Globus pallidus (tissue), 1 donor: ENCODE measurements at regions not wholly inside any gene's neighbourhood (a gene's known extent, or its start where the extent isn't known, plus 50 kb on each side); places are given as distances from the start of the nearest gene placed in this dataset.

Source experiments
- DNase-seq: peaks from one replicate; pipeline ENCODE4 v3.0.0-alpha.2; 2015; ENCODE audit warnings: low spot score

DNA sequence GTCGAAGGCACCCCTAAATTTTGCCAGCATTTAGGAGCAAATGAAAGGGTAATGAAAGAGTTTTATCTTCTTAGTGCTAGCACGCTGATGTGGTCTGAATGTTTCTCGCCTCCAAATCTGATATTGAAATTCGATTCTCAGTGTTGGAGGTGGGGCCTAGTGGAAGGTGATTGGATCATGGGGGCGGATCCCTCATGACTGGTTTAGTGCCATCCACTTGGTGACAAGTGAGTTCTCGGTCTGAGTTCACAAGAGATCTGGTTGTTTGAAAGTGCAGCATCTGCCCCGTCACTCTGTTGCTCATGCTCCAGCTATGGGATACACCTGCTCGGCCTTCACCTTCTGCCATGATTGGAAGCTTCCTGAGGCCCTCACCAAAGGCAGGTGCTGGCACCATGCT, 75.1 kb upstream of the ZBTB40 start:
- DNase-seq: no peak

DNA sequence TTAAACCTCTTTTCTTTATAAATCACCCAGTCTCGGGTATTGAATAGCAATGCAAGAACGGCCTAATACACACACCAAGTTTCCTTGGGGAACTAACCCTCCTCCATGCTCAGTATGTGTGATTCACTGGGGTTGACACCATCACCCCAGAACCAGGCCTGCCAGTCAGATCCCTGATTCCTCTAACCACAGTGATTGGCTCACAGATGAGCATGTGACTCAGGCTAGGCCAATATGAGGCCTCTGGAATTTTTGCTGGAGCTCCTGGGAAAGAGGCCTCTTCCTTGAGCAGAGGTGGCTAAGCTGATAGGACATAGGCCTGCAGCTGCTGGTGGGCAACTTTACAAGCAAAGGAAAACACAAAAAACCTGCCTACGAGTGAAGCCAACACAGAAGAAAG, 74.7 kb upstream of the ZBTB40 start:
- no peak for DNase-seq

DNA sequence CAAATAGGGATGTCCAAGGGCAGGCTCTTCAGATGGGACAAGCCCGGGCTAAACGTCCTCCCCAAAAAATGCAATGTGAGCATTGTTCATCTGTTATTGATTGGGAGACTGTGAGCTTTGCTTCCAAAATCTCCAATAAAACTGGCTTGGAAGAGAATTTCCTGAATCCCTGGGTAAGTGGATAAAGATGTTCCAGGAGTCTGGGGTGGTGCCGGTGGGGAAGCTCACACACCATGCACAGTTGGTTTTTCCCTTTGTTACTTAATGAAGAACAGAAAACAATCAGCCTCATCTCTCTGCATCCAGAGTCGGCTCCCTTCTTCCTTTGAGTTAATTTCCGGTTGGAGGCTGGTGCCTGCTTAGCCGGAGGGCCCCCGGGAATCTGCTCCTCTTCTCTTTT, 72.1 kb upstream of the ZBTB40 start:
- DNase-seq: no peak

DNA sequence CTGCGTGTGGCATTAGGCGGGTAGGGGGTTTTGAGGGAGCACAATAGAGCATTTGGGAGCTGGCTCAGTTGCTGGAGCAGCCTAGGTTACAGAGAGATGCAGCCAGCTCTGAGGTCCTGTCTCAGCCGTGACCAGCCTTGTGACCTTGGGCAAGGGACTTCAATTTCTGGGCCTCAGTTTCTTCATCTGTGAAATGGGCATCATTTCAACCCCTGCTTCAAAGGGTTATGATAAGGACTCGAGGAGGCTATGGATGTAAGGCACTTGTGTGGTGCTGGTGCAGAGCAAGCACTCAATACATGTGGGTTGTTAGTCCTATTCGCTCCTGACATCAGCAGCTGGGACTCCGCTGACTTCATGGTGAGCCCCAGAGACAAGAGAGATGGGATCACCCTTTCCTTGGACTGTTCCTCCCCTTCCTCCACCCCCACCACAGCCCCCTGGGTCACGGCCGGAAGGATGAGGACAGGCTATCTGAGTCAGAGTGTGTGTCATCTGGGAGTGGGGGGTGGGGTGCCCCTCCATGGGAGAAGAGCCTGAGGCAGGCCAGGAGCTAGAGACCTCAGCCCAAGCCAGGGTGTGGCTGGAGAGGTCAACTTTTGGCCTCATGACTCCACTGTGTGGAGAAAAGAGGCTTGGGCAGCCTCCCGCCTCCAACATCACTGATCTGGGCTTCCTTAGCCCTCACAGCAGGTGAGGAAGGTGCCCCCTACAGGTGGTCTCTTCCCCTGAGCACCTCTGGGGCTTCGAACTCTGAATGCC, 71.4 kb upstream of the ZBTB40 start:
- no peak for DNase-seq

DNA sequence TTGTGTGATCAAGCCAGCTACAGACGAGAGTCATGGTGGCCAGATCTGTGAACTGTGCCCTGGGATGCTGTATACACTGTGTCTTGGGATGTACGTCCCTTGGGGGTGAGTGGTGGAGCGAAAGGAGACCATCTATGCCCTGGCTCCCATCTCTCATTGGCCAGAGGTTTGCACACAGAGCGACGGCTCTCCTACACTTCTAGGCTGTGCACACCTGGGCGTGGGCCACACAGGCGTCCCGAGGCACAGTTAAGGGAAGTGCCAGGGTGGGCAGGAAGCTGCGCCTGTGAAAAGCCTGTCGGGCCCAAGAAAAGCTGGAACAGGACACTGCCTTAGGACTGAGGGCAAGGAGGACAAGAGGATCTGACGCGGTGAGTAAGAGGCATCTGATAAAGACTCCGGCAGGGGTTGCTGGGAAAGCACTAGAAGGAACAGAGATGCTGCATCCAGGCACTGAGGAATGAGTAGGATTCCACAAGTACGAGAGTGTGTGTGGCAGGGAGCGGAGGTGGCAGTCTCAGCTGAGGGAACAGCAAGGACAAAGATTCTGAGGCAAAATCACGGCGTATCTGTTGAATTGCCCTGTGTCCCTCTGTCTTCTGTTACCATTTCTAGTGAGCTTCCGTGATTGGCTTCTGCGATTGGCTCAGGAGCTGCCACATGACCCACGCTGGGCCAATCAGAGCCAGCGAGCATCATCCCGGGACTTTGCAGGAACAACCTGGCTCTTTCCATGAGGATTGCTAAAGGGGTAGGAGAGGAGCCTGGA, 67.9 kb upstream of the ZBTB40 start:
- no peak for DNase-seq

DNA sequence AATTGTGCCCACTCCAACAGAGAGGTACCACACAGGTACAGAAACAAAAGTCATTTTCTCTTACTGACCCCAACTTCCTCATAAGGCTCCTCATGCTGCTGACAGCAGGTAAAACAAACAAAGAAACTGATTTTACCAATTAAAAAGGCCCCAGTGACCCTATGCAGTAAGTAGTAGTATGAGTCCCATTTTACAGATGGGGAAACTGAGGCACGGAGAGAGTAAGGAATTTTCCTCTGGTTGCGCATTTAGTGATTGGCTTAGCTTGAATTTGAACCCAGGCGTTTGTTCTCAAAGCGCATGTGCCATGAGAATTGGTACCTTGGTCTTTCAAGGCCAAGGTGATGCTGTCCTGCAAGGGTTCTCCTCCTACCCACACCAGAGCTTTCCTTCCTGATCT, 66.1 kb upstream of the ZBTB40 start:
- DNase-seq: no peak

DNA sequence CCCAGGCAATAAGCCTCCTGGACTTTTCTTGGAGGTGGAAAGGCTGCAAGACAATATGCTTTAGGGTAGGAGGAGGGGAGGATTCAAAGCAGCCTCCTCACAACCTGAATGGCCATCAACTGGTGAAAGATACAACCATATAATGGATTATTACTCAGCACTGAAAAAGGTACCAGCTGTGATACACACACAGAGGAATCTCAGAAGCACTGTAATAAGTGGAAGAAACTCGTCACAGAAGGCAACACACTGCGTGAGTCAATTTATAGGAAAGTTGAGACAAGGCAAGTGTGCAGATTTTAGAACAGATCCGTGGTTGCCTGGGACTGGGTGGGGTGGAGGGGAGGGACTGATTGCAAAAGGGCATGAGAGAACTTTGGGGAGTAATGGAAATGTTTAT, 64.9 kb upstream of the ZBTB40 start:
- DNase-seq: no peak

DNA sequence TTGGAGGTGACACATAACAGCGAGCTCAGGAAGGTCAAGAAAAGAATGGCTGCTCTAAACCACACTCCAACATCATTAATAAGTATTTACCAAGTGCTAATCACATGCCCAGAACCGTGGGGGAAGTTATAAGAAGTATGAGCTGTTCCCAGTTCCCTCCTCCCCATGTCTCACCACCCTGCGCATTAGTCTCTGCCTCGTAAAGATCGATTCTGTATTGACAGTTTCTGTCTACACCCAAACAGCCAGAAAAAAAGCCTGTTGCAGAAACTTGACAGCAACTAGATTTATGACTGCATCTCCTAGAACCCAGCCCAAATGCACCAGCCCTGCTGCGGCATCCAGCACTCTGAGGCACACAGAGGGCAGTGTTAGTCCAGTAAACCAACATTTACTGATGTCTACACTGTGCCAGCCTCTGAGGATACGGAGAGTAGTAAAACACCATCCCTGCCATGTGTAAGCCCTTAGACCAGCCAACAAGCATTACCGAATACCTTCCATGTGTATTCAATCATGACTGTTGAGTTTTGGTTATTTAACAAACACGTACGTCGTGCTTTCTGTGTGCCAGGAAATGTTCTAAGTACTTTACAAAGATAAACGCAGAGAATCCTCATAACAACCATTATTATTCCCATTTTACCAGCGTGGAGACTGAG, 63.6 kb upstream of the ZBTB40 start:
- DNase-seq: no peak

DNA sequence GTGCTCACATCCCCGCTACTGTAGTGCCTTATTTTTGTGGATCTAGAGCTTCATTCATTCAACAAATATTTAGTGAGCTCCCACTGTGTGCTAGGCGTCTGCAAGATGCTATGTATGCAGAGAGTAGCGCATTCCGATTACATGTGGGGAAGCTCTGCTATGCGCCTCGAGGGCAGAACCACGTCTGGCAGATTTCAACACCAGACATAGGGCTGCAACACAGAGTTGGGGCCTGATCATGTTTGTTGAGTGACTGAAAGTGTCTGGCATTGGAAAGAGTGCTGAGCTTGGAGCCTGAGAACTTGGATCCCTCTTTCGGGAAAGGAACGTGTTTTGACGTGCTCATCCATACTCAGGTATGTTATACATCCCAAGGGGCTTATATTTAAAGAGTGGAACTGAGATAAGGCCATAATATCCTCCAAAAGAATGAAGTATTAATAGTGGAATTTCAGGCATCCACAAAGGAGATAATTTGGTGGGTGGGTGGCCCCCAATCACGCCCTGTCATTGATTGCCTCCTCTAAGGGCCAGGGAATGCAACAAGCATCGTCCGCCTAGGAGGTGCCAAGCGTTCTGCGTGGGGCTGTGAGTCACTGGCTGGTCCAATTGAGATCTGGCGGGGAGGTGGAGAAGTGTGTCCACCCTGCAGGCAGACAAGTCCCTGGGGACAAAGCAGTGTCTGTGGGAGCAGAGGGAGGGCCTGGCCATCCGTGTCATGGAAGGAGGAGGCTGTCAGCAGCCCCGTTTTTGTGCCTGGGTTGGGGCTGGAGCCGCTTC, 62.8 kb upstream of the ZBTB40 start:
- DNase-seq: no peak

DNA sequence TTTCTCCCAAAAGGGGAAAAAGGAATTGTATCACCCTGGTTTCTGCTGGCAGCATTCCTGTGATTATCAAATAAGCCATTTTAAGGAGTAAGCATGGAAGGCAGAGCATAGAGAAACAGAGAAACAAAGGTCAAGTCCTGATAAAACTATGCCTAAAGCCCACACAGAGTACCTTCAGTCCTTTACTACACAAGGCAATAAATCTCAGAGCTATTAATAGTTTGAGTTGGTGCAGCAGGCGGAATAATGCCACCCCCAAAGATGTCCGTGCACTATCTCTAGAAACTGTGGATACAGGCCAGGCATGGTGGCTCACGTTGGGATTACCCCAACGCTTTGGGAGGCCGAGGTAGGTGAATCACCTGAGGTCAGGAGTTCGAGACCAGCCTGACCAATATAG, 58.1 kb upstream of the ZBTB40 start:
- no peak for DNase-seq

DNA sequence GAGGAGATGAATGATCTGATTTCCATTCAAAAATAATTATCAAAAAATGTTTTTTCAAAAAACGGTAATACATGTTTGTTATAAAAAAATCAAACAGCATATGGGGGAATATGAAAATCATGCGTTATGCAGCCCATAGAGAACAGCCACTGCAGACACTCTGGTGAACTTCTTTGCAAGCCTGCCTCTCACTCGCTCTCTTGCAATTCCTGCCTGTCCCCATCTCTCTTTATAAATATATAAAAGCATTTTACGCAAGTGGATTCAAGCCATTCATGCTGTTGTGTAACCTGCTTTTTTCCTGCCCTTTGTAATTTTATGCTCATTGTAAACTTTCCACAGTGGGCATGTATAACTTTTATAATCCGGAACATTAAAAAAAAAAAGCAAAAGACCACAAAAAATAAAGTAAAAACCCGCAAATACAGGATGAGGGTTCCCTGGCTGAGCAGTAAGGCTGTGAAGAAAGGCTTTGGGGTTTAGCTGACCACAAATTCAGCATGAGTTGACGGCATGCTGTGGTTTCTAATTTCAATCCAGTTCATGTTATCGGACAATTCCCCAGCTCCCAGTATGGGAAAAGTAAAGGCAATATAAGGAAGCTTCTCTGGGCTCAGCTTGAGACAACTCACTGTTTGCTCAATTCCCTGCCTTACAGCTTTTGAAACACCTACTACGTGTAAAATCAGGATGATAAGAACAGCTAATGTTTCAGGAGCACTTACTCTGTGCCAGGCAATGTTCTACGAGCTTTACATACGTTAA, 52.8 kb upstream of the ZBTB40 start:
- DNase-seq: no peak

DNA sequence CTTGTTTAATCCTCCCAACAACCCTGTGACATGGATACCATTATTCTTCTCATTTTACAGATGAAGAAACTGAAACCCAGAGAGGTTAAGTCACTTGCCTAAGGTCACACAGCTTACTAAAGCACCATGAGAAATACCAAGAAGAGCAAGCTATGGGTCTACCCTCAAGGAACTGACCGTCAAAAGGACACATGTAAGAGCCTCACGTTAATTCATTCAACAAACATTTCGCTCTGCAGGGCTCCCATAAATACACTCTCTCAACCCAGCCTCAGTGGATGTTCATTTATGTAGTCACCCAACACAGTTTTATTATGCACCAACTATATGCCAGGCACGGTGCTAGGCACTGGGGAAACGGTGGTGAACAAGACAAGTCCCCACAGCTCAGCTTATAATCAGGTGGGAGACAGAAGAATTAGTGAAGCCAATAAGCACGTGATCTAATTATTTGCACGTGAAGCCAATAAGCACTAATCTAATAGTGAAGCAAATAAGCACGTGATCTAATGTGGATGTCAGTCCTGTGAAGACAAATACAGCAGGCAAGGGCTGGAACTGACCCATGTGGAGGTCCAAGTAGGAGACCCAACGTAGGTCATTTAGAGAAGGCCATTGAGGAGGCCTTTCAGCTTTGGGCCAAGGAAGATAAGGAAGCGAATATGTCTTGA, 52.1 kb upstream of the ZBTB40 start:
- DNase-seq: no peak
